ENCODE measurements at regions not wholly inside any gene's neighbourhood (a gene's known extent, or its start where the extent isn't known, plus 50 kb on each side); places are given as distances from the start of the nearest gene placed in this dataset.

DNA sequence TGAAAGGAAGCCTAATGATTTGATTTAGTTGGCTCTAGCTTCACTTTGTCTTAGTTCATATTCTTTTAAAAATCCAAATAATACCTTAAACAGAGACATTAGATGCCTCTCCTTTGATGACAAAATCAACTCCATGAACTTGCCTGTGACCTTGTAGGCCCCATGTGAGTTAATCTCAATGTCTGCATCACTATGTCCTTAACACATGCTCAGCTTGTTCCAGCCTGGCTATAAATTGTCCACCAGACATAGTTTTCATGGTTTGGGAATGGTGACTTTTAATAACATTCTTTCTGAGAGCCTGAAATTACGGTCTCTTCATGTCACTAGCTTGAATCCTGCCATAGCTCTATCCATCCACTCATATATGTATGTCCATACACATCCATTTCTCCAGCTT, 656.3 kb upstream of the IGFBP3 start:
- no peak for TF ChIP-seq CTCF (IDR thresholded peaks at IDR 0.05 in 2 of 3, conservative IDR thresholded peaks at IDR 0.05 in 1 of 3; ENCODE audit: borderline replicate concordance in 1 of 3, insufficient read depth in 1 of 3, low read depth in 2 of 3, low read length in 2 of 3)
- TF ChIP-seq POLR2A (IDR thresholded peaks at IDR 0.05; ENCODE audit: borderline replicate concordance, extremely low read depth, insufficient read depth, insufficient read length): no peak
- TF ChIP-seq POLR2AphosphoS5 (IDR thresholded peaks at IDR 0.05; ENCODE audit: low read depth, low read length): no peak
- TF ChIP-seq EGR1 (IDR thresholded peaks at IDR 0.05; ENCODE audit: low read depth): no peak
- no peak for TF ChIP-seq YY1 (IDR thresholded peaks at IDR 0.05; ENCODE audit: extremely low read depth, insufficient replicate concordance, low read depth, low read length)
- TF ChIP-seq ZFX (IDR thresholded peaks at IDR 0.05): no peak
- no peak for TF ChIP-seq MAX (IDR thresholded peaks at IDR 0.05)
